HUDEP-2 (cell line): ENCODE measurements at regions not wholly inside any gene's neighbourhood (a gene's known extent, or its start where the extent isn't known, plus 50 kb on each side); places are given as distances from the start of the nearest gene placed in this dataset.
"Not testable (repeated sequence)": the region's sequence is repeated elsewhere in the genome, so short reads cannot be mapped to it uniquely, and the experiment has no call there.

ENCODE experiments used
- DNase-seq, 76 experiments: peaks; one replicate each; lab custom pipeline; 2025; ENCODE audit not compliant: unreplicated experiment in 76 of 76; lab: John Stamatoyannopoulos, UW

- no peak for DNase-seq
Measured at GRCh38 chr1:193932979-193933378, 746.6 kb upstream of the B3GALT2 start.

- DNase-seq = no peak
Measured at GRCh38 chr1:193931356-193931755, 744.9 kb upstream of the B3GALT2 start.

GRCh38 chr1:193929374-193930033 lies 743.1 kb upstream of the B3GALT2 start:
- no peak for DNase-seq

- DNase-seq = no peak
Measured at GRCh38 chr1:193927550-193927949, 741.1 kb upstream of the B3GALT2 start.

GRCh38 chr1:193926956-193927355 lies 740.5 kb upstream of the B3GALT2 start:
- no peak for DNase-seq

- no peak for DNase-seq
Measured at GRCh38 chr1:193919827-193920226, 733.4 kb upstream of the B3GALT2 start.

GRCh38 chr1:193916452-193916851 lies 730.0 kb upstream of the B3GALT2 start:
- no peak for DNase-seq

GRCh38 chr1:193914871-193915270 lies 728.5 kb upstream of the B3GALT2 start:
- DNase-seq = no peak

- no peak for DNase-seq
Measured at GRCh38 chr1:193909406-193910082, 723.1 kb upstream of the B3GALT2 start.

GRCh38 chr1:193905288-193906085 lies 719.1 kb upstream of the B3GALT2 start:
- no peak for DNase-seq

GRCh38 chr1:193891788-193892187 lies 705.4 kb upstream of the B3GALT2 start:
- DNase-seq = no peak

GRCh38 chr1:193890935-193891334 lies 704.5 kb upstream of the B3GALT2 start:
- no peak for DNase-seq

- DNase-seq = no peak
Measured at GRCh38 chr1:193884848-193885558, 698.6 kb upstream of the B3GALT2 start.

GRCh38 chr1:193877920-193878319 lies 691.5 kb upstream of the B3GALT2 start:
- not testable (repeated sequence) for DNase-seq

GRCh38 chr1:193868425-193868824 lies 682.0 kb upstream of the B3GALT2 start:
- no peak for DNase-seq

GRCh38 chr1:193856261-193856660 lies 669.8 kb upstream of the B3GALT2 start:
- no peak for DNase-seq

GRCh38 chr1:193850745-193851144 lies 664.3 kb upstream of the B3GALT2 start:
- DNase-seq = no peak

- DNase-seq = no peak
Measured at GRCh38 chr1:193846876-193847604, 660.6 kb upstream of the B3GALT2 start.

- DNase-seq = no peak
Measured at GRCh38 chr1:193846411-193846810, 660.0 kb upstream of the B3GALT2 start.

- DNase-seq = no peak
Measured at GRCh38 chr1:193841857-193842256, 655.4 kb upstream of the B3GALT2 start.
